HepG2 (cell line): ENCODE measurements at regions not wholly inside any gene's neighbourhood (a gene's known extent, or its start where the extent isn't known, plus 50 kb on each side); places are given as distances from the start of the nearest gene placed in this dataset.

Experiments
- AKNA ChIP-seq: sonication (generic); formaldehyde crosslinking; IDR thresholded peaks from 2 replicates; pipeline ENCODE4 v1.4.0; 2020; ENCODE audit warnings: missing genetic modification reagents, borderline replicate concordance
- ATF2 ChIP-seq: sonication (generic); formaldehyde crosslinking; IDR thresholded peaks from 2 replicates; pipeline ENCODE4 v1.4.0; 2020; ENCODE audit warnings: missing genetic modification reagents
- CSRNP1 ChIP-seq: sonication (generic); formaldehyde crosslinking; IDR thresholded peaks from 2 replicates; pipeline ENCODE4 v1.8.1; 2023; ENCODE audit warnings: mild to moderate bottlenecking, missing genetic modification reagents
- KAT8 ChIP-seq: IDR thresholded peaks from 2 replicates; pipeline ENCODE4 v1.6.1; 2016; ENCODE audit warnings: missing genetic modification reagents, missing compliant biosample characterization
- MAF1 ChIP-seq: sonication (generic); formaldehyde crosslinking; IDR thresholded peaks from 2 replicates; pipeline ENCODE4 v1.5.0; 2020; ENCODE audit warnings: missing genetic modification reagents, borderline replicate concordance
- RFXAP ChIP-seq: sonication (generic); formaldehyde crosslinking; IDR thresholded peaks from 2 replicates; pipeline ENCODE4 v1.4.0; 2020; ENCODE audit warnings: missing genetic modification reagents, borderline replicate concordance
- SAP130 ChIP-seq: IDR thresholded peaks from 2 replicates; pipeline ENCODE4 v1.6.1; 2016; ENCODE audit warnings: low read depth
- SMAD9 ChIP-seq: sonication (generic); formaldehyde crosslinking; IDR thresholded peaks from 2 replicates; pipeline ENCODE4 v1.5.1; 2020; ENCODE audit warnings: mild to moderate bottlenecking, missing genetic modification reagents
- SOX5 ChIP-seq: IDR thresholded peaks from 2 replicates; pipeline ENCODE4 v1.6.1; 2016; ENCODE audit warnings: borderline replicate concordance
- STAG1 ChIP-seq: sonication (generic); formaldehyde crosslinking; IDR thresholded peaks from 2 replicates; pipeline ENCODE4 v1.4.0; 2020; ENCODE audit warnings: missing genetic modification reagents
- TBL1XR1 ChIP-seq: fragments of 150-350 bp; IDR thresholded peaks from 2 replicates; pipeline ENCODE4 v1.6.1; 2014; ENCODE audit warnings: borderline replicate concordance, low read length; ENCODE audit not compliant: partially characterized antibody
- THAP9 ChIP-seq: sonication (generic); formaldehyde crosslinking; IDR thresholded peaks from 2 replicates; pipeline ENCODE4; 2020; ENCODE audit warnings: missing genetic modification reagents, mild to moderate bottlenecking, borderline replicate concordance
- U2AF2 ChIP-seq: fragments of 200-400 bp; formaldehyde crosslinking; IDR thresholded peaks from 2 replicates; pipeline ENCODE4 v1.6.1; 2017; ENCODE audit warnings: low read depth, mild to moderate bottlenecking, low read length
- ZNF343 ChIP-seq: sonication (generic); formaldehyde crosslinking; IDR thresholded peaks from 2 replicates; pipeline ENCODE4 v1.4.0; 2020; ENCODE audit warnings: mild to moderate bottlenecking, missing genetic modification reagents
- ZNF441 ChIP-seq: sonication (generic); formaldehyde crosslinking; IDR thresholded peaks from 2 replicates; pipeline ENCODE4 v1.7.0; 2021; ENCODE audit warnings: missing genetic modification reagents, borderline replicate concordance
- ZNF652 ChIP-seq: IDR thresholded peaks from 2 replicates; pipeline ENCODE4 v1.6.1; 2016; ENCODE audit warnings: low read depth, borderline replicate concordance
- ZNF704 ChIP-seq: sonication (generic); formaldehyde crosslinking; IDR thresholded peaks from 2 replicates; pipeline ENCODE4 v1.8.1; 2023; ENCODE audit warnings: mild to moderate bottlenecking, inconsistent platforms, moderate library complexity, missing genetic modification reagents, borderline replicate concordance
- ZNF775 ChIP-seq: sonication (generic); formaldehyde crosslinking; IDR thresholded peaks from 2 replicates; pipeline ENCODE4 v1.4.0; 2020; ENCODE audit warnings: missing genetic modification reagents, mild to moderate bottlenecking, moderate library complexity, borderline replicate concordance

GRCh38 chr6:122530440-122531046, 58.9 kb upstream of the SERINC1 start (continued):
- TF ChIP-seq THAP9 (no peak), MAF1 (no peak), TBL1XR1 (no peak), AKNA (CRISPR knock-in tag) (no peak), ZNF343 (CRISPR knock-in tag) (no peak), SMAD9 (CRISPR knock-in tag) (no peak), RFXAP (CRISPR knock-in tag) (no peak), ZNF775 (CRISPR knock-in tag) (no peak), STAG1 (peak; percentile 94), CSRNP1 (CRISPR knock-in tag) (no peak), ATF2 (CRISPR knock-in tag) (no peak), ZNF652 (CRISPR knock-in tag) (no peak), ZNF441 (CRISPR knock-in tag) (no peak), SAP130 (CRISPR knock-in tag) (no peak), ZNF704 (CRISPR knock-in tag) (no peak), U2AF2 (no peak), KAT8 (0 out of 2 replicates have a peak, but pooled peaks have one; percentile 18), SOX5 (CRISPR knock-in tag) (no peak)
